Fibroblast of lung (primary cell): ENCODE measurements at regions not wholly inside any gene's neighbourhood (a gene's known extent, or its start where the extent isn't known, plus 50 kb on each side); places are given as distances from the start of the nearest gene placed in this dataset.

ENCODE experiments used
- DNase-seq, 2 donors: peaks; one replicate each; pipeline versions ENCODE4 v3.0.0 to v3.0.0-alpha.2; 2010; ENCODE audit warnings: low read depth in 2 of 2
- H2AFZ ChIP-seq: 2 replicates; pipeline ENCODE4 v1.5.1; 2012; ENCODE audit warnings: low read length, control low read depth, inconsistent platforms
- H3K27ac ChIP-seq: 2 replicates; pipeline ENCODE4 v1.5.1; 2011; ENCODE audit warnings: low read length, control low read depth; ENCODE audit not compliant: insufficient read depth
- H3K27me3 ChIP-seq: 2 replicates; pipeline ENCODE4 v1.5.1; 2011; ENCODE audit warnings: mild to moderate bottlenecking, low read length; ENCODE audit not compliant: control insufficient read depth, insufficient read depth
- H3K36me3 ChIP-seq: 2 replicates; pipeline ENCODE4 v1.5.1; 2011; ENCODE audit warnings: low read length; ENCODE audit not compliant: control insufficient read depth, insufficient read depth
- H3K4me1 ChIP-seq: 2 replicates; pipeline ENCODE4 v1.5.1; 2011; ENCODE audit warnings: low read length; ENCODE audit not compliant: control insufficient read depth, insufficient read depth; ENCODE audit errors: extremely low read depth
- H3K4me2 ChIP-seq: 2 replicates; pipeline ENCODE4 v1.5.1; 2011; ENCODE audit warnings: low read length, control low read depth; ENCODE audit not compliant: insufficient read depth; ENCODE audit errors: extremely low read depth
- H3K4me3 ChIP-seq, 4 experiments: fragments of 200-600 bp in 1 of 4; sonication (generic) in 1 of 4; replicated peaks in 1 of 4; 2 replicates each; pipeline ENCODE4 v1.5.1; 2011 to 2016; ENCODE audit warnings: low read length in 4 of 4, low read depth in 3 of 4, mild to moderate bottlenecking in 3 of 4, control low read depth in 2 of 4, inconsistent platforms in 1 of 4, mixed read lengths in 1 of 4; ENCODE audit not compliant: insufficient read depth in 1 of 4; ENCODE audit errors: control extremely low read depth in 1 of 4
- H3K79me2 ChIP-seq: 2 replicates; pipeline ENCODE4 v1.5.1; 2012; ENCODE audit warnings: mild to moderate bottlenecking, low read length, inconsistent platforms; ENCODE audit not compliant: control insufficient read depth, insufficient read depth
- H3K9ac ChIP-seq: 2 replicates; pipeline ENCODE4 v1.5.1; 2011; ENCODE audit warnings: mild to moderate bottlenecking, low read length, control low read depth; ENCODE audit not compliant: insufficient read depth
- H3K9me3 ChIP-seq: 2 replicates; pipeline ENCODE4 v1.5.1; 2012; ENCODE audit warnings: low read depth, low read length; ENCODE audit not compliant: control insufficient read depth, insufficient read depth
- H4K20me1 ChIP-seq: 2 replicates; pipeline ENCODE4 v1.5.1; 2011; ENCODE audit warnings: low read length; ENCODE audit not compliant: control insufficient read depth, insufficient read depth; ENCODE audit errors: extremely low read depth
- EZH2 ChIP-seq: IDR thresholded peaks from 2 replicates; pipeline ENCODE4 v1.5.1; 2012; ENCODE audit warnings: low read length, control low read depth, mild to moderate bottlenecking; ENCODE audit errors: missing control alignments
- TF ChIP-seq, protein P1 (sequence below), 2 donors: IDR thresholded peaks in 1 of 2; conservative IDR thresholded peaks in 1 of 2; 1 replicate in 1 of 2; 2 replicates in 1 of 2; pipeline ENCODE4 v1.5.1; 2011 to 2012; ENCODE audit warnings: low read length in 2 of 2, control low read depth in 1 of 2, inconsistent platforms in 1 of 2, low read depth in 1 of 2, mild to moderate bottlenecking in 1 of 2

DNA sequence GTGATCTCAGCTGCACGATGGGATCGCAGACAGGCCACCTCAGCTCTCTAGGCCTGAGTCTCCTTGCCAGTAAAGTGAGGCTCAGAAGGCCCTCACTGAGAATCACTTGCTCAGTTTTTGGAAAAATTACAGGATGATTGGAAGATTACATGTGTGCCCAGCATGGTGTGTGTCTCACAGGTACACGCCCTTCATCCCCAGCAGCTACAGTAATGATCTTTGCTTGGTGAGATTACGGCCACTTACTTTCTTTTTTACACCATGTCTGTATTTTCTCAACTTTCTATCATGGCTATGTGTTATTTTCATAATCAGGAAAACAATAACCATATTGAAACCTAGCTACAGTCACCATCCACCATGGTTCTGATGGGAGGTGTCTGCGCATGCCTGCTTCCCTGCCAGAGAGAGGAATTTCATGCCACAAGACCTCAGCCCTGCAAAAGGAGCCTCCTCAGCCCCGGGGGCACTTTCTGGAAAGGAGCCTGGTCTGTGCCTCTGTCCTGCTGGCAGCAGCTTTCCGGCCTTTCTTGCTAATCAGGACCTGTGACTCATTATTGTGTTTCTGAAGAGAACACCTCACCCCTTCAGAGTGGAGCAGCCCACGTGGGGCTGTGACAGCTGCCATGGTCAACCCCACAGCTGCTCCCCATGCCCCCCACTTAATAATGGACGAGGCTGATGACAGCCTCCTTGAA is 64.2 kb upstream of the OLFM1 start:
- Histone ChIP-seq H3K4me1 (no peaks in the 10 kb centered on the region), H3K9ac (no peak overlapping the region), H3K27ac (no peak overlapping the region), H4K20me1 (no peaks in the 10 kb centered on the region), H3K36me3 (no peaks in the 10 kb centered on the region), H3K4me3 (no peak overlapping the region), H3K9me3 (no peaks in the 10 kb centered on the region), H3K4me2 (no peak overlapping the region), H3K27me3 (no peaks in the 10 kb centered on the region), H2AFZ (no peak overlapping the region), H3K79me2 (no peaks in the 10 kb centered on the region)
- no peak for TF ChIP-seq EZH2
- TF ChIP-seq, protein P1, sequence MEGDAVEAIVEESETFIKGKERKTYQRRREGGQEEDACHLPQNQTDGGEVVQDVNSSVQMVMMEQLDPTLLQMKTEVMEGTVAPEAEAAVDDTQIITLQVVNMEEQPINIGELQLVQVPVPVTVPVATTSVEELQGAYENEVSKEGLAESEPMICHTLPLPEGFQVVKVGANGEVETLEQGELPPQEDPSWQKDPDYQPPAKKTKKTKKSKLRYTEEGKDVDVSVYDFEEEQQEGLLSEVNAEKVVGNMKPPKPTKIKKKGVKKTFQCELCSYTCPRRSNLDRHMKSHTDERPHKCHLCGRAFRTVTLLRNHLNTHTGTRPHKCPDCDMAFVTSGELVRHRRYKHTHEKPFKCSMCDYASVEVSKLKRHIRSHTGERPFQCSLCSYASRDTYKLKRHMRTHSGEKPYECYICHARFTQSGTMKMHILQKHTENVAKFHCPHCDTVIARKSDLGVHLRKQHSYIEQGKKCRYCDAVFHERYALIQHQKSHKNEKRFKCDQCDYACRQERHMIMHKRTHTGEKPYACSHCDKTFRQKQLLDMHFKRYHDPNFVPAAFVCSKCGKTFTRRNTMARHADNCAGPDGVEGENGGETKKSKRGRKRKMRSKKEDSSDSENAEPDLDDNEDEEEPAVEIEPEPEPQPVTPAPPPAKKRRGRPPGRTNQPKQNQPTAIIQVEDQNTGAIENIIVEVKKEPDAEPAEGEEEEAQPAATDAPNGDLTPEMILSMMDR (conservative IDR thresholded peaks at IDR 0.05 in 1 of 2, IDR thresholded peaks at IDR 0.05 in 1 of 2; ENCODE audit: low read depth in 1 of 2, low read length in 2 of 2), result no peak
- peak in 1 of 2 donors; percentile 5 for DNase-seq

DNA sequence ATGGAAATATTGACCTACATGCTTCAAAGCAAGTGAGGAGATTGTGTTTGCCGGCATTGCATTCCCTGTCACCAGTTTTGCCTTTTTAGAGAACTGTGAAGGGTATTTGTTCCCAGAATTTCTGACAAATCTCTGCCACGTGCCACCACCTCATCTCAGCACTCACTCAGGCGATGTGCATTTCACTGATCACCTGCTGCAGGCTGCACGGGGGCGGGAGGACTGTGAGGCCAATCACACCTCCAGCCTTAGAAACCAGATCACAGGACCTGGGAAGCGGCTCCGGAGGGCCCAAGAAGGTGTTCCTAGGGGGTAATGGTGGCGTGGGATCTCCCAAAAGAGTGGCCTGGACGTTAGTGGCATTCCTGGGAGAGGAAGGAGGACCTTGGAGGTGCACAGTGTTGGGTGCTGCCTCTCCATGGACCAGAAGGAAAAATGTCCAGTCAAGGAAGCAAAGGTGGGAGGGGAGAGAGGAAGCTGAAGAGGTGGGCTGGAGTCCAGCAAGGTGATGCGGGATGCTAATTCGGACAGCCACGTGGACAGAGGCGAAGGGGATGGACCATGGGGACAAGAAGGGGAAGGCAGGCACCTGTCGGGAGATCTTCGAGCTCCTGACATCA is 63.6 kb upstream of the OLFM1 start:
- Histone ChIP-seq H3K36me3 (no peaks in the 10 kb centered on the region), H3K79me2 (no peaks in the 10 kb centered on the region), H3K9ac (no peak overlapping the region), H3K4me2 (no peak overlapping the region), H2AFZ (no peak overlapping the region), H3K4me3 (no peak overlapping the region), H3K4me1 (no peaks in the 10 kb centered on the region), H4K20me1 (no peaks in the 10 kb centered on the region), H3K9me3 (no peaks in the 10 kb centered on the region), H3K27ac (no peak overlapping the region), H3K27me3 (no peaks in the 10 kb centered on the region)
- no peak for DNase-seq
- TF ChIP-seq, protein P1 (conservative IDR thresholded peaks at IDR 0.05 in 1 of 2, IDR thresholded peaks at IDR 0.05 in 1 of 2; ENCODE audit: low read depth in 1 of 2, low read length in 2 of 2), result no peak
- TF ChIP-seq EZH2, result no peak

DNA sequence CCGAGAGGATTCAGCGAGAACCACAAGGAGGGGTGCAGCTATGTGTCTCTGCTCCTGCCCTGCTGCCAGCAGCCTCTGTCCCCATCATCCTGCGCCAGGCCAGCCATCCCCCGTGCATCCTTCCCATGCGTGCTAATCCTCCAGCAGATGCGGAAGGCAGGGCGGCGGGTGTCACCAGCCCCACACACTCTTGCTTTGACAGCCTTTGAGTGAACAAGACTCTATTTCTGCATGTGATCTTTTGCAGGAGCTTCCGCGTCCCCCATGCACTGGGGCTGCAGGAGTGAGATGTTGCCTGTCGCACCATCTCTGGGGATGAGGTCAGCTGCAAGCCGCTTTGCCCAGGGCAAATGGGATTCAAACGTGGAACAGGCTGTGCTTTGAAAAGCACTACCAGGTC is 58.0 kb upstream of the OLFM1 start:
- no peak overlapping the region for H3K4me3 ChIP-seq
- H3K27me3 ChIP-seq, result no peaks in the 10 kb centered on the region
- H3K4me1 ChIP-seq, result no peaks in the 10 kb centered on the region
- H3K79me2 ChIP-seq, result no peaks in the 10 kb centered on the region
- no peaks in the 10 kb centered on the region for H3K36me3 ChIP-seq
- H4K20me1 ChIP-seq, result no peaks in the 10 kb centered on the region
- TF ChIP-seq, protein P1 (conservative IDR thresholded peaks at IDR 0.05 in 1 of 2, IDR thresholded peaks at IDR 0.05 in 1 of 2; ENCODE audit: low read depth in 1 of 2, low read length in 2 of 2), result no peak
- TF ChIP-seq EZH2, result no peak
- no peak overlapping the region for H3K9ac ChIP-seq
- H3K27ac ChIP-seq, result no peak overlapping the region
- no peak overlapping the region for H3K4me2 ChIP-seq
- H3K9me3 ChIP-seq, result no peaks in the 10 kb centered on the region
- no peak for DNase-seq
- H2AFZ ChIP-seq, result no peak overlapping the region
